NCI-H1694 (cell line): ENCODE measurements at regions not wholly inside any gene's neighbourhood (a gene's known extent, or its start where the extent isn't known, plus 50 kb on each side); places are given as distances from the start of the nearest gene placed in this dataset.
"Not testable (repeated sequence)": the region's sequence is repeated elsewhere in the genome, so short reads cannot be mapped to it uniquely, and the experiment has no call there.

Experiments
- DNase-seq: peaks from one replicate; lab custom pipeline; 2025; lab: John Stamatoyannopoulos, UW

GRCh38 chr1:5638582-5638981 is 353.6 kb downstream of the NPHP4 start:
- no peak for DNase-seq

GRCh38 chr1:5637171-5637570 is 355.1 kb downstream of the NPHP4 start:
- peak; percentile 54 for DNase-seq

GRCh38 chr1:5634893-5635292 is 357.3 kb downstream of the NPHP4 start:
- DNase-seq = no peak

- no peak for DNase-seq
Measured at GRCh38 chr1:5632814-5633213, 359.4 kb downstream of the NPHP4 start.

GRCh38 chr1:5632224-5632623 is 360.0 kb downstream of the NPHP4 start:
- no peak for DNase-seq

- DNase-seq = no peak
Measured at GRCh38 chr1:5628416-5628815, 363.8 kb downstream of the NPHP4 start.

- DNase-seq = no peak
Measured at GRCh38 chr1:5623399-5623798, 368.8 kb downstream of the NPHP4 start.

GRCh38 chr1:5622412-5622811 is 369.8 kb downstream of the NPHP4 start:
- DNase-seq = no peak

- DNase-seq = no peak
Measured at GRCh38 chr1:5621692-5622091, 370.5 kb downstream of the NPHP4 start.

- DNase-seq = no peak
Measured at GRCh38 chr1:5620997-5621396, 371.2 kb downstream of the NPHP4 start.

- DNase-seq = no peak
Measured at GRCh38 chr1:5620418-5620817, 371.8 kb downstream of the NPHP4 start.

- DNase-seq = no peak
Measured at GRCh38 chr1:5619469-5619868, 372.8 kb downstream of the NPHP4 start.

GRCh38 chr1:5617546-5617945 is 374.7 kb downstream of the NPHP4 start:
- no peak for DNase-seq

GRCh38 chr1:5617179-5617520 is 375.1 kb downstream of the NPHP4 start:
- no peak for DNase-seq

GRCh38 chr1:5616366-5617178 is 375.7 kb downstream of the NPHP4 start:
- DNase-seq = no peak

GRCh38 chr1:5615076-5615475 is 377.1 kb downstream of the NPHP4 start:
- DNase-seq = no peak

GRCh38 chr1:5613900-5614299 is 378.3 kb downstream of the NPHP4 start:
- DNase-seq = no peak

- no peak for DNase-seq
Measured at GRCh38 chr1:5611851-5612250, 380.4 kb downstream of the NPHP4 start.

GRCh38 chr1:5611431-5611830 is 380.8 kb downstream of the NPHP4 start:
- no peak for DNase-seq

- DNase-seq = no peak
Measured at GRCh38 chr1:5610432-5610831, 381.8 kb downstream of the NPHP4 start.

GRCh38 chr1:5603353-5604104 is 388.7 kb downstream of the NPHP4 start:
- no peak for DNase-seq

GRCh38 chr1:5602718-5603117 is 389.5 kb downstream of the NPHP4 start:
- not testable (repeated sequence) for DNase-seq

- DNase-seq = no peak
Measured at GRCh38 chr1:5601516-5601915, 390.7 kb downstream of the NPHP4 start.

- no peak for DNase-seq
Measured at GRCh38 chr1:5599541-5599940, 392.7 kb downstream of the NPHP4 start.
